ENCODE measurements at regions not wholly inside any gene's neighbourhood (a gene's known extent, or its start where the extent isn't known, plus 50 kb on each side); places are given as distances from the start of the nearest gene placed in this dataset.

DNA sequence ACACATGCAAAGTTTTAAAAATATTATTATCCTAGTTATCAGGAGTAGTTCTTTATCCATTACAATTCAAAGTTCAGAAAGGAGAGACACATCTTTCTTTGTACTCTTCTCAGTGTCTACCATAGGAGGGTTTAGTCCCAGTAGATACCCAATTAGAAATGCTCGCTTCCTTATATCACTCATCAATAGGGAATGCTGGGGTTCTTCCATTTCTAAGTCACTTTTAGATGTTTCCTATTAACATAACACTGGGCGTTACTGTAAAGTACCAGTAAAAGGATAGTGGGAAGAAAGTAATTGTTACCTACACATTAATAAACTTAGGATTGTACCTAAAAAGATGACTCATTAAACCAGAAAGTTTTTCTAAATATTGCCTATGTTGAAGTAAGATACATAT lies 348.3 kb upstream of the CDH6 start:
- DNase-seq, result no peak

DNA sequence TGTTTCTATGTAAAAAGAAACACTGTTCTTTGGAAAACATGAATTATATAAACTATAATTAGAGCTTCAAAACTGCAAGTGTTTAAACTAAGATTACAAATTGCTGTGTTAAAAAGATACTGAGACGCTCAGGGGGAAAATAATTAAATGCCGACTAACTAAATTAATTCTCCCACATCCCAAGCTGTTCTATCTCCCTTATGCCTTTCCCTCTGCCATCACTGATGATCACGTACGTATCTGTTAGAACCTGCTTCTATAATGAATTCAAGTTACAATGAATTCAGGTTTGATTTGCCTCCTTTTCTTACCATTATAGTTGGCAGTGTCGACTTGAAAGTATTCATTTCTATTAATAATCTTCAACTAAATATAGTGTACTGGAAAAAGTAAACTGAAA lies 349.9 kb upstream of the CDH6 start:
- no peak for DNase-seq

DNA sequence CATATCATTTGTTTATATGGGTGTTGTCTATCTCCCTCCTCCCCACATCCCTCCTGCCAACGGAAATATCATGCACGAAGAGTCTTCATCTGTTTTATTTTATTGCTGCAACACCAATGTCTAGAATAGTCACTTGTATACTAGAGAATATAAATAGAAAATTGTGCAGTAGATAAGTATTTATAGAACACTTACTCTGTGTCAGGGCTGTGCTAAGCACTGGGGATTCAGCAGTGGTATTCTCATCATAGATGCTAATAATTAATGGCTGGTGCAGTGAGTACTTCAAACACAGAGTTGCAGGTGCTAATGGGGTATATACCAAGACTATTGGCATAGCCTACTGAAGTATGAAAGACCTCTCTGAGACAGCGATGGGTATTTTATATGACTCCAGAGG lies 353.5 kb upstream of the CDH6 start:
- no peak for DNase-seq

DNA sequence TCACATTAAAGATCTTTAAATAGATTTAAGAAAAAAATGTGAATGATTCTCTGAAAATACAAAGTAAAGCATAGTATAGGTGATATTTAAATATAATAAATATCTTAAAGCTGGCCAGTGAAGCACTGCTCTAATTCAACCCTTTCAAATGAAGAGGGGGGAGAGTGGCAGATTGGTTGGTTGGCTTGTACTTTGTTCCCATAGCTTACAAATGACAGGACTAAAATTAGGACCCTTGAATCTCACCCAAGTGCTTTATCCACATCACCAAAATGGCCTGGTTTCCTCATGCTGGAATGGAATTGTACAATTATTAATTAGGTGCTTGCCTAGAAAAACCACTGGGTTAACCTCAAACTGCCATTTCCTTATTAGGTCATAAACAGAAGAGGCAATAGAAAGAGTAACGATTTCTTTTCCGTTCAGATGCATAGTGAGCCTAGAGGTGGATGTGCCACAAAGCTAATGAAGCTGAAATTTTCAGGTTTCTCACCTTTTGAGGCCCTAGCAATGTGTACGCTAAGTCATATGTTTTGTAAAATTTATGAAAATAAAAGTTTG lies 354.5 kb upstream of the CDH6 start:
- DNase-seq, result no peak

DNA sequence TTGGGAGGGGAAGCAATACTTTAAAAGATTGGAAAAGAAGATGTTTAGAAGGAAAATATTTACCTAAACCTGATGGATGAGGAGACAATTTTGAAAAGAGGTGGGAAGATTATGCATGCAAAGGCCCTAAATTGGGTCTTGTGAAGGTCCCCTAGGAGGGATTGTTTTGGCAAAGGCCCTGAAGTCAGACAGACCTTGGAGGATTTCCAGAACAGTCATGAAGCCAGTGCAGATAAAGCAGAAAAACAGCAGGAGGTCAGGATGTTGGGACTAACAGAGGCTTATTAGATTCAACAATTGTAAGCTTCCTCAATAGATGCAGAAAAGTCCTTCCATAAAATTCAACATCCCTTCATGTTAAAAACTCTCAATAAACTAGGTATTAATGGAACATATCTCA lies 361.0 kb upstream of the CDH6 start:
- DNase-seq, result no peak

DNA sequence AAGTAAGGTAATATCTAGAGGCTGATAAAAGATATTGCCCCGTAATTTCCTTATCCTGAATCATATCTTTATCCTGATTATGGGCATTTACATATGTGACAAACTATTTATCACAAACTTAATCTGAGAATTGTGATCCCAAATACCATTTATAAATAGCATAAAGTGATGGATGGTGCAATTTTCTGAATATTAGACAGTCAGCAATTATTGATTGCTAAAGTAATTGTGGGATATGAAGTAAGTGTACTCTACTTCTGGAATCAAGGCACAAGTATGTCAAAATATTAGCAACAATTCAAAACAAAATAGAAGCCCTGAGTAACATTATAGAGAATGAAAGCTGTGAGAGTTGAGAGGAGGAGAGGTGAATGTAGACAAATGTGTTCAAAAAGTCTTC lies 361.9 kb upstream of the CDH6 start:
- no peak for DNase-seq

DNA sequence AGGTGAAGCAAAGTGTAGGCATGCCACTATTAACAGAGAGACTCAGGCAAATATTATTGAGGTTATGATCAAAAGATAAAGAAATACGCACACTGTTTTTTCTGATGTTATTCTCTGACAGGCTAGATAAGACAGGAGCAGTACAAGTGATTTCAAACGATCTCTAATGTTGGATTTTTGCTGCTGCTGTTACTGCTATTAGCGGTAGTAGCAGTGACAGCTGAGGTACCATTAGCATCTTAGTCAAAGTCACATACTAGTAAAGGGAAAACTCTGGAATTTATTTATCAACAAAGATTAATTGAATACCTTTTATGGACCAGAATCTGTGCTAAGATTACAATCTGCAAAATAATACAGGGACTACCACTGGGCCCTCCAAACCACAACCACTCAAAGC lies 362.4 kb upstream of the CDH6 start:
- no peak for DNase-seq

DNA sequence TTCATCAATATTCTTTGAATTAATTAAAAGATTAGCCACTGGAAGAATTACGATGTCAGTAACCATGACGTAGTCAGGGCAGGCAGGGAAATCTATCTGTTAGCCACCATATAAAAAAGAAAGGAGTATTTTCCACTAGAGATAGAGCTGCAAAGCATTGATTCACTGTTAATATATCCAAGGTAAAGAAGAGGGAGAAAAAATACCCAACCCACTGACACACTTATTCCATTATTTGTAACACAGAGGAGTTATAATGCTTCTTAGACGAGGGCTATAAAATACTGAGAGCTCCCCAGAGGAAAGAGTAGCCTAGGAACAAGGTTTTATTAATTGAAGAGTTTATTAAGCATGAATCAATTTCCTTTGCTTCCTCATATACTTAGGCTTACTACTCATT lies 382.2 kb upstream of the CDH6 start:
- DNase-seq, result no peak

DNA sequence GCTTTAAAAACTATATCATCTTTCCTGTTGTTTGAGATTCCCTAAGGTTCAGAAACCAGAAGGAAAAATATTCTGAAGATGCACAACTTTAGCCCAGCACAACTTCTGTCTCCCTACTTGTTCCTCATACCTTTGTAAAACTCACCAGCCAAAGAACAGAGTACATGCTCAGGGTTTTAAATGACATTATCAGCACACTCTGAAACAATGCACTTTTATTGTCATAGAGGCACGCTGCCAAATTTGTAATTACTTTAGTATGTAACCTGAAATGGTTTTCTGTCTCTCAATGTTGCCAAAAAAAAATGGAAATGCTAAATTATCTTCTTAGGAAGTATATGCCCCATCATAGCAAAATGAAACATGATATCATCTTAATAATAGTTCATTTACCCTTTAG lies 383.6 kb upstream of the CDH6 start:
- DNase-seq, result no peak

DNA sequence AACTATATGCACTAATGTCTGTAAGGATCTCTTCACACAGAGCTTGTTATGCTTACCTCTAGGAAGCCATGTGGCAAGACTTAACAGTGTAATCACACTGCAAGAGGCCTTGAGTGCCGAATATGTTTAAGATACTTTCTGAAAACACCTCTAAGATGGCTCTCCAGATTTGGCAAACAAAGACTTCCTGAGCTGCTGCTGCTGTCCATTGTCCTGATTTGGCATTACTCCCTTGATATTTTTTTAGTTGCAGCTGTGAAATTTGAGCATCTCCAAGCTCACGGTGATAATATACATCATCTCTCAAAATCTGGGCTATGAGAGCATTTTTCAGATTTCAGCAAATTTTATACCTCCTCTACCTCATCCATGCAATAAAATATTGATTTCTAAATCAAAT lies 384.5 kb upstream of the CDH6 start:
- DNase-seq, result no peak

DNA sequence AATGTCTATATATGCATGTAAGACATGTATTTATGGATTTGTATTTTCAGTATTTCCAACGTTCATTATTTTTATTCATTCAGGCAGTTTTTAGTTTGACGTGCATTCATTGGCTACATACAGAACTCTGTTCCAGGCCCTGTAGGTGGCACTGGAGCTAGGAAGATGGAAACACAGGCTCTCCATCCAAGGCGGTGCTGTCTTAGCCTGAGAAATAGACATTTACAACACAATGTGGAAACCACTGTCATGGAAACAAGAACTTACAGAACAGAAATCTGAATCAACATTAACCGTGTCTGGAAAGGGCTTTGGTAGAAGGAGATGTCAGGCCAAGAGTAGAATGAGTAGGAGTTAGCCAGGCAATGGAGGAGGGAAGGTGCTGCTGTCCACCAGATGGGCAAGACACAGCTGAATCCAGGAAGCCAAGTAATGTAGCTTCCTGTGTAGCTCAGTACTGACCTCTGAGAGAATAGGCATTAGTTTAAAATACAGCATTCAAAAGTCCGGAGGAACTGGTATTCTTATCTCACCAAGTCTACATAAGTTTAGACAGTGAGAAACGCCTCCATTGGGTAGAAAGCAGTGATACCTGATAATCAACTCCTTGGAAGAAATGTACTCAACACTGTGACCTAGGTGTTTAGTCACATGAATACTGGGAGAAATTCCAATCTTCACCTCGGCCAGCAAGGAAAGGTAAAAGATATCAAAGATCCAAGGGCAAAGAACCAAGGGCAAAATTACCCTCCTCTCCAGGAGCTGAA lies 388.6 kb upstream of the CDH6 start:
- DNase-seq, result no peak

DNA sequence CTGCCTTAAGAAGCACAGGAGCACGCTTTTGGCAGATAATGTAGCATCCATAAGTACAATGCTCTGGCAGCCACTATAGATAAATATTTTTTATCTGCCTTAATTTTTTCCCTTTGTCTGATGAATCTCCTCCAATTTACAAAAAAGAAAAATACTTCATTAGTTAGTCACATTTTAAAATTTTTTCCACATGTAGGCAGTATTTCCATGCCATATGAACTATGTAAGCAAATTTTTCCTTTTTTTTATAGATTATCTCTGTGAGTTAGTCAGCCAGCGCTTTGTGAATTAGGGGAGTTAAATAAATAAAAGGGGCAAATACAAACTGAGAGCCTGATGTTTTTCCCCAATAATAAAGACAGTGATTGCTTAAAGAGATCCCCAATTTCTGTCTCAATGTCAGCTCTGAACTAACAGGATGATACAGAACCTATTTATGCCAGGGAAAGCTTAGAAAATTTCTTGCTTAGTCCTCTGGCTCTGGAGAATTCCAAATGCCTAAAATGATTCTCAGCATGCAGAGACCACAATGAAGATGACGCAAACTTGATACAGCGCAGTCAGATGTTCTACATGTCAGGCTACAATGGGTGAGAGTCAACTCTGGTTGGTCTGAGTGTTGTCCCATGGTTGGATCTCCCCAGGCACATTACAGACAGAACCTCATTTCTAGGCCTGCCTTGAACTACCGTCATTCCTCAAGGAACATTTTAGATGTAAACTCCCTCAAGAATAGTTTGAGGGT lies 390.4 kb upstream of the CDH6 start:
- no peak for DNase-seq

DNA sequence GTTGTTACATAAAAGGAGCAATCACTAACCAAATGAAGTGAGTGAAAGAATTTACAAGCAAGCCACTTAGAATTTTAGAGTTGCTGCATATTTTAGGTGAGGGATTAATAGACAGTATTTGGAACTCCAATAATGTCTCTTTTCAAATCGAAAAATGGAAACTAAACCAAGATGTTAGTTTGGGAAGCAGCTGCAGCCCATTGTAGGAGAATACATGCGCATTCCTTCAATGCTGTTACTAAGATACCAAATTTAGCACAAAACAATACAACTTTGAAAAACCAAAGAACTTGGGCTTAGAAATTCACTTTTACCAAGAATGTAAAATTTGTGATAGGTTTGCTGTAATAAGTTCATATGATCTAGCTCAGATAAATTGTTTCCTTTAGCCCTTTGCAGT lies 411.8 kb upstream of the CDH6 start:
- DNase-seq, result no peak

DNA sequence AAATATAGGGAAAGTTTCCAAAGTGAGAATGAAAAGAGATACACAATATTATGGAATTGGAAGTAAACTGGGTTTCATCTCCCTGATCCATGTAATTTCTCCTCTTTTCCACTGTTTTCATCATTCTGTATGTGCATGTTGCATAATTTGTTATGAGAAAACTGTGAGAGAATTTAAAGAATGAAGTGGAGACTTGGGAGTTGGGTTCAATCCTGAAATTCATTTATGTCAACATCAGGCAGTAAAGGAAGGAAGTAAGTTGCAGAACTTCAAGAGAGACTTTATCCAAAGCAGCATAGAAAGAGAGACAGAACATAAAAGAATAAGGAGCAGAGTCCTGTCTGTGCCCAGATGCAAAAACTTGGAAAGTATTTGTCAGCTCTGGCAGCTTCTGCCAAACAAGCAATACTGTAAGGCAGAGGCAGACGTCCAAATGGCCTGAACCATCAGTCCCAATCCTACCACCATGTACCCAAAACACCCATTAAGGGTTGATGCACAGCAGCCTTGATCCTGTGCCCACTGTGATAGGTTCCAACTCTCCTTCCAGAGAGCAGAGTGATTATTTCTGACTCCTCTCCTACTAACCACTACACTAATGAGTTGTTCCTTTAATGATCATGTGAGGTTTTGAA lies 425.3 kb upstream of the CDH6 start:
- no peak for DNase-seq

DNA sequence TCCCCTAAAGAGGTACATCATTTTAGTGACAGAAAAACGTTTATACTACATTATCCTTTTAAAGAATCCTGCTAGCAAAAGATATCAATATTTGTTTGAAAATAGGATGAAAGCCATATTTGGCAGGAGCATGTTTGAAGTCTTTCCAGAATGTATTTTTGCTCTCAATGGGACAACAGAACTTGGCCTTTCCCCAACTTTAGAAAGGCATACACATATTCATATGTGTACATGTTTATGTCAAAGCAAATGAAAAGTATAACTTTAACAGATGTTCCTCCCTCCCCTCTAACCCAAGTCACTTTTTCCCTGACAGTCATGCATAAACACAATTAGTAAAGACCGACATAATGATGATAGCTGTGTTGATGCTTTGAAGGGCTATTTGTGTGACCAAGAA lies 427.8 kb upstream of the CDH6 start:
- no peak for DNase-seq

DNA sequence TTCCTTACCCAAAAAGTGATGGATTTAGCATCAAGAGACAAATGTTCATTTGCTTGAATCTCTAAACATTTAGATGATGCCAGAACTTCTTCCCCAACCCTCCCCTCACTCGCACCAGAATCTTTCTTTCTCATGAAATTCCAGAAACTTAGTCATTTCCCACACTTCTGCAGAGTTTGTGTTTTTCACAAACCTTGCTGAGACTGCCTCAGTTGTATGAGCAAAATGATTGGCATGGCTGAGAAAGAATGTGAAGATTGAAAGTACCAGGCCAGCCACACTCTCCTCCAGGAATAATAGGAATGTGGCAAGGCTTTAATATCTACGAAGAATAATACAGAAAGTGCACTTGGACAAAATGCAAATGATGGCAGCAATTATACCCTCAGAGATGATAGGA lies 428.3 kb upstream of the CDH6 start:
- no peak for DNase-seq

DNA sequence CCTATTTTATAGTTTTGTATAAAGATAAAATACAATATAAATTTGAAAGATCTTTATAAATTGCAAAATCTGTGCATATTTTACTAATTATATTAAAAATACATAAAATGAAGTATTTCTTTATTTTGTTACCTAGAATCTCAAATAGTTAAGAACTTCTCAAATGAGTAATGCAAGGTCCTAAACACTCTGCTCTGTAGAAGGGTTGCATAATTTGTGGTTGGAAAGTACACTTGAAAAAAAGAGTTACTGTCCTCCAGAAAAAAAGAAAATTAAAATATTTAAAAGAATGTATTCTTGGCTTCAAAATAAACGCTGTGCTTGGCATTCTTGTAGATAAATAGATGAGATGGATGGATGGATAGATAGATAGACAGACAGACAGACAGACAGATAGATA lies 428.8 kb upstream of the CDH6 start:
- no peak for DNase-seq

DNA sequence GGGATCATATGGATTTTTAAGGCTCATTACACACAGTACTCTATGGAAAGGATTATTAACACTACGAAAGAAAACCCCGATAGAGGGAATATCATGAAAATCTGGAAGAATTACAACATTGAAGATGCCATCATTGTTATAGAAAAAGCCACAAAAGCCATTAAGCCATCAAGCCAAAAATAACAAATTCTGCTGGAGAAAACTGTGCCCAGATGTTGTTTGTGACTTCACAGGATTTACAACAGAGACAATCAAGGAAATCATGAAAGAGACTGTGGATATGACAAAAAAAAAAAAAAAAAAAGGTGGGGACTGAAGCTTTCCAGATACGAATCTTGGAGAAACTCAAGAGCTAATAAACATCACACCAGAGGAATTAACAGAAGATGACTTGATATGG lies 433.8 kb upstream of the CDH6 start:
- DNase-seq, result no peak

DNA sequence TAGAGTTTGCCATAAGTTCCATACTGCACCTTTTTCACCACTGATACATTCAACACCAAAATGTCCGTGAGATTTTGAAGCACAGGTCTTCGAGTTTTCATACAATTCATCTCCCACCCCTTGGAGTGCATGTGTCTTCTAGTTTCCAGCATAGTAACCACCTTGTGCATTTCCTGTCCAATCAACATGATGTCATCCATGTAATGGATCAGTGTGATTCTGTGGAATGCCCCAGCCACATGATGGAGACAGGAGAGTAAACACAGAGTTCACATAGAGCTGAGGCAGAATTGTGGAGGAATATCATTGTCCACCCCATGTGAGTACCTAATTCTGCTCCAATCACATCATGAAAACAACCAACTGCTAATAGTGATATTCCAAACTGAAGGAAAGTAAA lies 441.5 kb upstream of the CDH6 start:
- no peak for DNase-seq

DNA sequence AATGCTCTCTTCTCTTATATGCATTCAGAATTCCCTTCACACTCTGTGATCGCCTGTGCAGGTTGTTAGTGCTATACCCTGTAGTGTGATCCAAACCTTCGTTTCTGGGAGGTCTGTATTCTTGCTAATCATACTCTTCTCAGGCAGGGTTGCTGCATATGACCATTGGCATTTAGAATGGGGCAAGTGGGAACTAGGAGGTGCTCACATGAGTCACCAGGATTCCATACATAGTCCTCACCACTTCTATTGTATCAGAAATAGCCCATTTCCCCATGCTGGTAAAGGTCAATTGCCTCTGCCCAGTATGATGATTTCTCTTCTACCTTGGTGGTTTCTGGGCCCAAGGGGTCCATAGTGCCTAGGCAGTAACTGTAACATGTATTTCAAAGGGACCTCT lies 443.5 kb upstream of the CDH6 start:
- no peak for DNase-seq

DNA sequence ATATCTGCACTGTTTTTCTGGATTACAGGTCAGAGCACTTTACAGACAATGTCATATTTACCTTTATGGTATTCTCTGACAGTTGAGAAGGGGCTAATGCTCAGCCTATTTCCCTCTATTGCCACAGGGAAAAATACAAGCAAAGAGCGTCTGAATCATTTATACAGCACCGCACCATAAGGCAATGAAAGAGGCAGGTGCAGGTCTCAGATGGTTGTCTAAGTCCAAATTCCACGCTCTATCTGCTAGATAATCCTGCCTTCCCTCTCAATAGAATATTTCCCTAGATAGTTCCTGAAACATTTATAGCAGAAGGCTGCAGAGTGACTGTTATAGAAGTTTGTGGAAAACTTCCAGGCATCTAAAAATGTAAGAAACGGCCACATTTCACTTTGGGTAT lies 446.1 kb upstream of the CDH6 start:
- DNase-seq, result no peak

DNA sequence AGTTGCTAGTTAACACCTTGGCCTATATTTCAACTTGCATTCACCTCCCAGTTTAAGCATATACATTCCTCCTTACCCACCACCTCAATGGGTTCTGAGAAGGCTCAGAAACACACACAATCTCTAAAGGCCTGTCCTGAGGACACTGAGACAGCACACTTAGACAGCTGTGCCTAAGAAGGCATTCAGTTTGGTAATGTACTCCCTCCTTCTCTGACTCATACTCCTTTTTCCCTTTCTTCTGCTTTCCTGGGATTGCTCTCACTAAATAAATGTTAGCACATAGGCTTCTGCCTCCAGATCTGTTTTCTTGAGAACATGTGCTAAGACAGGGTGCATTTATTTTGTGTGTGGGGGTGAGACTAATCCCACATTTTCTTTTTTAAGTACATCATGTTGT lies 456.8 kb upstream of the CDH6 start:
- no peak for DNase-seq

DNA sequence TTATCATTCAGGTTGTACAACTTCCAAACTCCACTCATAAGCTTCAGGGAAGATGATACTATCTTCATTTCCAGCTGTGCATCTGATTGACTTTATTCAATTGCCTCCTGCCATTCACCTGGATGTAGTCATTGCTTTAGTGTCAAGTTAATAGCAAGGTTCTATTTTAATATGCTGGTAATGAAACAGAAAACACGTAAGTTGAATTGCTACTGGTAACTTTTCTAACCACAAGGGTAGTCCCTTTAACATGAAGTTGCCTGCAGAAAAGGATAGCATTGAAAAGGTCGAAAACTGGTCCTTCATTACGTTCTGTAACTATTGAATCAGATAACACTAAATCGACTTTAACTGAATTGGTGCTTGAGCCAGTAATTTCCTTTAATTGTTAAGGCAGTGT lies 459.4 kb upstream of the CDH6 start:
- no peak for DNase-seq

DNA sequence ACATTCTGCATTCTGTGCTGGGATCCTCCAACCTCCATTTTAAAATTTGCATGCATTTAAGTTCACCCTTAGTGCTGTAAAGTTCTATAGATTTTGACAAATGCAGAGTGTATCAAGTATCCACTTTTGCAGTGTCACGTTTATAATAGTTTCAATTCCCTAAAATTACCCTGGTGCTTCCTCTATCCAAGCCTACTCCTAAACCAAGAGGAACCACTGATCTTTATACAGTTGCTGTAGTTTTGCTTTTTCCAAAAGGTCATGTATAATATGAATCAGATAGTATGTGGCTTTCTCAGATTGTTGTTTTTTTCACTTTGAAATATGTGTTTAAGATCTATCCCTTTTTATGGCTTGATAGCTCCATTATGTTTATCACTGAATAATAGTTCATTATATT lies 468.4 kb upstream of the CDH6 start:
- no peak for DNase-seq
